ENCODE measurements at regions not wholly inside any gene's neighbourhood (a gene's known extent, or its start where the extent isn't known, plus 50 kb on each side); places are given as distances from the start of the nearest gene placed in this dataset.

DNA sequence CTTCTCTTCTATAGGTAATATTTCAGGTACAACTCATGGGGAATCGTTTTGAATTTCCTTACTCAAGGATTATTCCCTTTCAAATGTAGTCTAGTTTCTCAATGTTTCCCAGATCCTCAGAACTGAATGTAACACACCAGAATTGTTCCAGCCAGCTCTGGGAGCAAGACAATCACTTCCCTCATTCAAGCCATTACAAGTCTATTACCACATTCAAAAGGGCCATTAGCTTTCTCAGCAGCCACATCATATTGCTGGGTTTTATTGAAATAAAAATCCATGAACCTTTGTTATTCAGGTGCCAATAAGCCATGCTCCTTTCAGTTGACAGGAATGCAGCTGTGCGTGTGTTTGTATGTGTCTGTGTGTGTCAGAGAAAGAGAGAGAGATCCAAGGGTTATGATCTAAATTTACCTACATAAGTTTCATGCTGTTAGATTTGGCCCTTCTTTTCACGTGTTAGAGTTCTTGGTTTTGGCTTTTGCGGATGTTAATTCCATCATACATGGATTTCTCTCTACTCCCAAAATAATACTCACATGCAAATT is 357.7 kb downstream of the BCAT1 start:
- Histone ChIP-seq H4K20me1 (ENCODE audit: control insufficient read depth, extremely low read depth, insufficient read depth, low read length) (no peaks in the 10 kb centered on the region), H3K4me3 (ENCODE audit: control insufficient read depth in 2 of 3, extremely low read depth in 1 of 3, insufficient read depth in 2 of 3, low read depth in 1 of 3, low read length in 3 of 3) (no peak overlapping the region), H3K36me3 (ENCODE audit: control insufficient read depth in 2 of 2, extremely low read depth in 1 of 2, insufficient read depth in 2 of 2, low read length in 2 of 2) (no peaks in the 10 kb centered on the region), H3K9me3 (ENCODE audit: control insufficient read depth, low read depth, low read length) (no peaks in the 10 kb centered on the region), H3K27ac (ENCODE audit: control insufficient read depth, insufficient read depth, low read length) (no peak overlapping the region), H3K4me1 (ENCODE audit: control insufficient read depth, extremely low read depth, insufficient read depth, low read length) (no peaks in the 10 kb centered on the region), H3K9me1 (ENCODE audit: control insufficient read depth, extremely low read depth, insufficient read depth, low read length) (no peaks in the 10 kb centered on the region), H3K79me2 (ENCODE audit: control insufficient read depth, insufficient read depth, low read length) (no peaks in the 10 kb centered on the region), H3K9ac (ENCODE audit: control insufficient read depth, extremely low read depth, insufficient read depth, low read length) (no peak overlapping the region), H3K4me2 (ENCODE audit: control insufficient read depth, extremely low read depth, insufficient read depth, low read depth, low read length) (no peak overlapping the region), H3K27me3 (ENCODE audit: control insufficient read depth, extremely low read depth, insufficient read depth, low read length) (no peaks in the 10 kb centered on the region), H2AFZ (ENCODE audit: control insufficient read depth, low read length) (no peak overlapping the region)
- DNase-seq (ENCODE audit: low read depth, low spot score), result no peak
- TF ChIP-seq, protein P1, sequence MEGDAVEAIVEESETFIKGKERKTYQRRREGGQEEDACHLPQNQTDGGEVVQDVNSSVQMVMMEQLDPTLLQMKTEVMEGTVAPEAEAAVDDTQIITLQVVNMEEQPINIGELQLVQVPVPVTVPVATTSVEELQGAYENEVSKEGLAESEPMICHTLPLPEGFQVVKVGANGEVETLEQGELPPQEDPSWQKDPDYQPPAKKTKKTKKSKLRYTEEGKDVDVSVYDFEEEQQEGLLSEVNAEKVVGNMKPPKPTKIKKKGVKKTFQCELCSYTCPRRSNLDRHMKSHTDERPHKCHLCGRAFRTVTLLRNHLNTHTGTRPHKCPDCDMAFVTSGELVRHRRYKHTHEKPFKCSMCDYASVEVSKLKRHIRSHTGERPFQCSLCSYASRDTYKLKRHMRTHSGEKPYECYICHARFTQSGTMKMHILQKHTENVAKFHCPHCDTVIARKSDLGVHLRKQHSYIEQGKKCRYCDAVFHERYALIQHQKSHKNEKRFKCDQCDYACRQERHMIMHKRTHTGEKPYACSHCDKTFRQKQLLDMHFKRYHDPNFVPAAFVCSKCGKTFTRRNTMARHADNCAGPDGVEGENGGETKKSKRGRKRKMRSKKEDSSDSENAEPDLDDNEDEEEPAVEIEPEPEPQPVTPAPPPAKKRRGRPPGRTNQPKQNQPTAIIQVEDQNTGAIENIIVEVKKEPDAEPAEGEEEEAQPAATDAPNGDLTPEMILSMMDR (optimal IDR thresholded peaks at IDR 0.05 in 1 of 3, IDR thresholded peaks at IDR 0.05 in 1 of 3, conservative IDR thresholded peaks at IDR 0.05 in 1 of 3; ENCODE audit: extremely low read depth in 1 of 3, insufficient read depth in 2 of 3, low read length in 3 of 3), result no peak
- TF ChIP-seq EZH2 (IDR thresholded peaks at IDR 0.05; ENCODE audit: low read length), result no peak
- dilution Hi-C loops (cut with MboI; ENCODE audit: extremely low pct_ligation_motif_present, low sequenced_read_pairs), result no loop called here
- FAIRE-seq, result no peak

DNA sequence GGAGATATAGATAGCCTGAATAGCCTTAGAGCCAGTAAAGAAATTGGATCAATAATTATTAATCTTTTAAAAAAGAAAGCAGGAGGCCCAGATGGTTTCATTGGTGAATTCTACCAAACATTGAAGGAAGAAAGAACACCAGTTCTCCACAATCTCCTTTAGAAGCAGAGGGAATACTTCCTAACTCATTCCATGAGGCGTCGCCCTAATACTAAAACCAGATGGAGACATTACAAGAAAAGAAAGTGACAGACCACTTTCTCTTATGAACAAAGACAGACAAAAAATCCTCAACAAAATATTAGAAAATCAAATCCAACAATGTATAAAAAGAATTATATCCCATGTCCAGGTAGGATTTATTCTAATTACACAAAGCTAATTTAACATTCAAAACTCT is 362.6 kb downstream of the BCAT1 start:
- Histone ChIP-seq H3K27ac (ENCODE audit: control insufficient read depth, insufficient read depth, low read length) (no peak overlapping the region), H3K9me1 (ENCODE audit: control insufficient read depth, extremely low read depth, insufficient read depth, low read length) (no peaks in the 10 kb centered on the region), H3K27me3 (ENCODE audit: control insufficient read depth, extremely low read depth, insufficient read depth, low read length) (no peaks in the 10 kb centered on the region), H3K79me2 (ENCODE audit: control insufficient read depth, insufficient read depth, low read length) (no peaks in the 10 kb centered on the region), H3K9ac (ENCODE audit: control insufficient read depth, extremely low read depth, insufficient read depth, low read length) (no peak overlapping the region), H4K20me1 (ENCODE audit: control insufficient read depth, extremely low read depth, insufficient read depth, low read length) (no peaks in the 10 kb centered on the region), H3K4me1 (ENCODE audit: control insufficient read depth, extremely low read depth, insufficient read depth, low read length) (no peaks in the 10 kb centered on the region), H3K9me3 (ENCODE audit: control insufficient read depth, low read depth, low read length) (no peaks in the 10 kb centered on the region), H3K36me3 (ENCODE audit: control insufficient read depth in 2 of 2, extremely low read depth in 1 of 2, insufficient read depth in 2 of 2, low read length in 2 of 2) (no peaks in the 10 kb centered on the region), H3K4me3 (ENCODE audit: control insufficient read depth in 2 of 3, extremely low read depth in 1 of 3, insufficient read depth in 2 of 3, low read depth in 1 of 3, low read length in 3 of 3) (no peak overlapping the region), H2AFZ (ENCODE audit: control insufficient read depth, low read length) (no peak overlapping the region), H3K4me2 (ENCODE audit: control insufficient read depth, extremely low read depth, insufficient read depth, low read depth, low read length) (no peak overlapping the region)
- dilution Hi-C loops (cut with MboI; ENCODE audit: extremely low pct_ligation_motif_present, low sequenced_read_pairs), result no loop called here
- no peak for TF ChIP-seq EZH2 (IDR thresholded peaks at IDR 0.05; ENCODE audit: low read length)
- TF ChIP-seq, protein P1 (optimal IDR thresholded peaks at IDR 0.05 in 1 of 3, IDR thresholded peaks at IDR 0.05 in 1 of 3, conservative IDR thresholded peaks at IDR 0.05 in 1 of 3; ENCODE audit: extremely low read depth in 1 of 3, insufficient read depth in 2 of 3, low read length in 3 of 3), result no peak
- no peak for FAIRE-seq
- no peak for DNase-seq (ENCODE audit: low read depth, low spot score)

All from keratinocyte (primary cell).